ENCODE measurements at regions not wholly inside any gene's neighbourhood (a gene's known extent, or its start where the extent isn't known, plus 50 kb on each side); places are given as distances from the start of the nearest gene placed in this dataset.
"Not testable (repeated sequence)": the region's sequence is repeated elsewhere in the genome, so short reads cannot be mapped to it uniquely, and the experiment has no call there.

GRCh38 chr3:177889161-177889560 lies 647.1 kb upstream of the KCNMB2 start:
- no peak for DNase-seq

GRCh38 chr3:177889652-177890358 lies 646.4 kb upstream of the KCNMB2 start:
- DNase-seq: no peak

GRCh38 chr3:177890359-177890683 lies 645.9 kb upstream of the KCNMB2 start:
- DNase-seq: peak; percentile 3

- not testable (repeated sequence) for DNase-seq
Measured at GRCh38 chr3:177891569-177891968, 644.7 kb upstream of the KCNMB2 start.

GRCh38 chr3:177893331-177893730 lies 642.9 kb upstream of the KCNMB2 start:
- DNase-seq: no peak

- DNase-seq: peak; percentile 3
Measured at GRCh38 chr3:177894081-177894728, 642.0 kb upstream of the KCNMB2 start.

GRCh38 chr3:177898185-177898584 lies 638.1 kb upstream of the KCNMB2 start:
- no peak for DNase-seq

- no peak for DNase-seq
Measured at GRCh38 chr3:177899275-177900067, 636.8 kb upstream of the KCNMB2 start.

- no peak for DNase-seq
Measured at GRCh38 chr3:177902876-177903275, 633.4 kb upstream of the KCNMB2 start.

GRCh38 chr3:177904621-177905020 lies 631.6 kb upstream of the KCNMB2 start:
- DNase-seq: no peak

- no peak for DNase-seq
Measured at GRCh38 chr3:177905173-177906125, 630.8 kb upstream of the KCNMB2 start.

- no peak for DNase-seq
Measured at GRCh38 chr3:177906126-177906511, 630.1 kb upstream of the KCNMB2 start.

GRCh38 chr3:177906578-177907229 lies 629.5 kb upstream of the KCNMB2 start:
- no peak for DNase-seq

- not testable (repeated sequence) for DNase-seq
Measured at GRCh38 chr3:177909530-177909929, 626.7 kb upstream of the KCNMB2 start.

GRCh38 chr3:177914224-177914623 lies 622.0 kb upstream of the KCNMB2 start:
- no peak for DNase-seq

GRCh38 chr3:177916461-177916860 lies 619.8 kb upstream of the KCNMB2 start:
- no peak for DNase-seq

GRCh38 chr3:177917234-177917861 lies 618.9 kb upstream of the KCNMB2 start:
- DNase-seq: no peak

GRCh38 chr3:177921153-177921552 lies 615.1 kb upstream of the KCNMB2 start:
- no peak for DNase-seq

- DNase-seq: no peak
Measured at GRCh38 chr3:177924261-177924660, 612.0 kb upstream of the KCNMB2 start.

GRCh38 chr3:177928172-177928873 lies 607.9 kb upstream of the KCNMB2 start:
- DNase-seq: peak; percentile 11

- no peak for DNase-seq
Measured at GRCh38 chr3:177929310-177929709, 606.9 kb upstream of the KCNMB2 start.
